HFF-Myc (cell line): ENCODE measurements at regions not wholly inside any gene's neighbourhood (a gene's known extent, or its start where the extent isn't known, plus 50 kb on each side); places are given as distances from the start of the nearest gene placed in this dataset.

ENCODE experiments used
- DNase-seq: peaks from one replicate; pipeline ENCODE4 v3.0.0-alpha.2; 2011; ENCODE audit warnings: low read depth; ENCODE audit errors: extremely low read depth
- H3K4me3 ChIP-seq: replicated peaks from 2 replicates; pipeline ENCODE4 v1.5.1; 2011; ENCODE audit warnings: low read depth, mild to moderate bottlenecking, control low read depth, low read length
- TF ChIP-seq, protein P1 (sequence below): IDR thresholded peaks from 2 replicates; pipeline ENCODE4 v1.5.1; 2012; ENCODE audit warnings: mild to moderate bottlenecking, low read depth, low read length, control low read depth; ENCODE audit errors: missing control alignments

DNA sequence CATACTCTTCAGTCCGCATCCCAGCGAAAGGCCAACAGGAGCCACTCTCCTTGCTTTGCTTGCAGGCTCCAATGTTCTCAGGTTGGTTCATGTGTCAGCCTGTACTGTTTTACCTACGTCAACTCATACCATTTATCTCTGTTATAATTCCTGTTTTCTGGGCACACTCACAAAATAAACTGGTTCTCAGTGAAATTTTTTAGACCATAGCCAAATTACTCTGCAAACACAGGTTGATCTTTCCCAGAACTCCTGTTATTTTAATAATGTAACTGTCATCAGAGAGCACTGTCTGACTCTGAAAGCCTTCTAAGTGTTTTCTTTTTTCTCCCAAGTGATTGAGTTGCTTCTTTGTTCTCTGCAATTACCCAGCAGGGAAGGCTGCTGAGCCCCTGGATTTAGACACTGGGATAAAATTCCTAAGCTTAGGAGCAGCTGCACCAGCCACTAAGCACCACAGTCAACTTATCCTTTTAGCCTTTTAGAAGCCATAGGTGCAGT is 111.6 kb upstream of the PIEZO2 start:
- no peak overlapping the region for H3K4me3 ChIP-seq
- no peak for DNase-seq
- TF ChIP-seq, protein P1, sequence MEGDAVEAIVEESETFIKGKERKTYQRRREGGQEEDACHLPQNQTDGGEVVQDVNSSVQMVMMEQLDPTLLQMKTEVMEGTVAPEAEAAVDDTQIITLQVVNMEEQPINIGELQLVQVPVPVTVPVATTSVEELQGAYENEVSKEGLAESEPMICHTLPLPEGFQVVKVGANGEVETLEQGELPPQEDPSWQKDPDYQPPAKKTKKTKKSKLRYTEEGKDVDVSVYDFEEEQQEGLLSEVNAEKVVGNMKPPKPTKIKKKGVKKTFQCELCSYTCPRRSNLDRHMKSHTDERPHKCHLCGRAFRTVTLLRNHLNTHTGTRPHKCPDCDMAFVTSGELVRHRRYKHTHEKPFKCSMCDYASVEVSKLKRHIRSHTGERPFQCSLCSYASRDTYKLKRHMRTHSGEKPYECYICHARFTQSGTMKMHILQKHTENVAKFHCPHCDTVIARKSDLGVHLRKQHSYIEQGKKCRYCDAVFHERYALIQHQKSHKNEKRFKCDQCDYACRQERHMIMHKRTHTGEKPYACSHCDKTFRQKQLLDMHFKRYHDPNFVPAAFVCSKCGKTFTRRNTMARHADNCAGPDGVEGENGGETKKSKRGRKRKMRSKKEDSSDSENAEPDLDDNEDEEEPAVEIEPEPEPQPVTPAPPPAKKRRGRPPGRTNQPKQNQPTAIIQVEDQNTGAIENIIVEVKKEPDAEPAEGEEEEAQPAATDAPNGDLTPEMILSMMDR = no peak

DNA sequence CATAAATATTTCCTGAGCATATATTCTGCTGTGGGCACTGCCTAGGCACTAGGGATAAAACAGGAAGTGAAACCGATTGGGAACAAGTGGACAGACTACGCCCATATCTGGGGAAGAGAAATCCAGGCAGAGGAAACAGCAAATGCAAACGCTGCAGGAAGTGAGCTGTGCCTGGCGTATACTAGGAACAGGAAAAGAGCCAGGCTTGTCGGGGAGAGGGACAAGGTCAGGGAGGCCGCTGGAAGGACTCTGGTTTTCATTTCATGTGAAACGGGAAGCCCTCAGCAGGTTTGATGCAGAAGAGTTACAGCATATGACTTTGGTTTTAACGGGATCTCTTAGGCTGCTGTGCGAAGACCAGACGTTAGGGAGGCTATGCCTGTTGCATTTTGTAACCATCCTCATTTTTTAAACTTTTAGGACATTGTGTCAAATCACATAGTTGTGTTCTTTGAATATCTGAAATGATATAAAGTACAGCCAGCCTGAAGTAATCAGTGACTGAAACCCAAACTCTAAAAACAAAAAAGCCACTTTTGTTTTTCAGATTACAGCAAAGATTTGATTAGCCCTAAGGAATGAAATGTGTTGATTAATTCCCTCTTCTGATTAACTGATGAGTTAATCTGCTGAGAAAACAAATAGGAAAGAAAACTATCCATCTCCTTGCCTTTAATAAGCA is 110.2 kb upstream of the PIEZO2 start:
- DNase-seq = no peak
- no peak overlapping the region for H3K4me3 ChIP-seq
- TF ChIP-seq, protein P1 = no peak

DNA sequence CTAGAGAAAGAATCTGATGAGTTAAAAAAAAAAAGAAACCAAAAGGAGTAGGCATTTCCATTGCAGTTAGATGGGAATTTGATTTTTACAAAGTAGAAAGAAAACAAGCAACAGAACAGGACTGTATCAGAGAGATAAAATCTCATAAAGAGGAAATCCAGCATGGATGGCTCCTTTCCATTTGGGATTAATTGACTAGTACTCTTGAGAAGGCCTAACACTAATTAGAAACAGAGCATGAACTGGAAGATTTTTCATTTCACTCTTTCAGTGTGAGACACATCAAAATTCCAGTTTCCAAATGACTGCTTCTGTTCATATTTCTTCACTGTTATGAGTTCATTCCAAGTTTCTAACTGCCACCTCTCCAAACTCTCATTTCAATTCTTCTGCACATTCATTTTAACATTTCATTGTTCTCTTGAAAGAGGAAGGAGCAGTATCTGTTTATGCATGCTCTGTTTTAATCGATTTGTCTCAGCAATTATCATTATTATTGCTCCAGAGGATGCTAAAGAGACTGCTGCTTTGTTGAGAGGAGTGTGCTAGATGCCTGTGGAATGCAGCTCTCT is 108.8 kb upstream of the PIEZO2 start:
- TF ChIP-seq, protein P1 = no peak
- no peak overlapping the region for H3K4me3 ChIP-seq
- no peak for DNase-seq

DNA sequence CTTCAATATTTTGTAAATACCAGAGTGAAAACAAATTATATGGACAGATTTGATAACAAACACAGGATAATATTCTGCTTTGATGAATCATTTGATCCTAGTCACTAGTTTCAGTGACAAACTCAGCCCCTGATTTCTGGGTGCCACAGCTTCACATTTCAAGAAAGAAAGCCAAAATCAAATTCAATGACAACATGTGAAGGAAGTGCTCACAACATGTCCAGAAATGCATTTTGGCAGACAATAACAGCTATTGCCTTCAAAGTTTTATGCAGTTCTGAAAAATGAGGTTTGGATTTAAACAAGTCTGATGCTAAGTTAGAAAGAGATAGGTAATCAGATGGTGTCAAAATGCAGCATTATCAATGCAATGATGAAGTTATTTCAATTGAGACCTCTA is 106.9 kb upstream of the PIEZO2 start:
- DNase-seq = no peak
- TF ChIP-seq, protein P1 = no peak
- H3K4me3 ChIP-seq = no peak overlapping the region

DNA sequence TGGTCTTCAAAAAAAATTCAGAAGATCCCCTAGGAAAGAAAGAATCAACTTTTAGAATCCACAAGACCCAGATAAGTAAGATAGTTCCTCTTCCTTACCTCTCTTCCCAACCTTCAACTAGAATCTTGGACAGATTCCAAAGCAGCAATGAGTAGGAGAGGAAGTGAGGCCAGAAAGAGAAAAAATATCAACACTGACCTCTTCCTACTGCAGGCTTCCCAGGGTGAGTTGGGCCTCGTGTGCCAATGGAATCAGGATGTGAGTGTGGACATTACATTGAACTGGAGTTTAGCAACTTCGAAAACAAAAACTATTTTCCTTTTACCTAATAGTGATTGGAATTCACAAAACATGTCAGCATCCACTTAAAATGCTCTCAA is 102.5 kb upstream of the PIEZO2 start:
- TF ChIP-seq, protein P1 = no peak
- DNase-seq = no peak
- H3K4me3 ChIP-seq = no peak overlapping the region

DNA sequence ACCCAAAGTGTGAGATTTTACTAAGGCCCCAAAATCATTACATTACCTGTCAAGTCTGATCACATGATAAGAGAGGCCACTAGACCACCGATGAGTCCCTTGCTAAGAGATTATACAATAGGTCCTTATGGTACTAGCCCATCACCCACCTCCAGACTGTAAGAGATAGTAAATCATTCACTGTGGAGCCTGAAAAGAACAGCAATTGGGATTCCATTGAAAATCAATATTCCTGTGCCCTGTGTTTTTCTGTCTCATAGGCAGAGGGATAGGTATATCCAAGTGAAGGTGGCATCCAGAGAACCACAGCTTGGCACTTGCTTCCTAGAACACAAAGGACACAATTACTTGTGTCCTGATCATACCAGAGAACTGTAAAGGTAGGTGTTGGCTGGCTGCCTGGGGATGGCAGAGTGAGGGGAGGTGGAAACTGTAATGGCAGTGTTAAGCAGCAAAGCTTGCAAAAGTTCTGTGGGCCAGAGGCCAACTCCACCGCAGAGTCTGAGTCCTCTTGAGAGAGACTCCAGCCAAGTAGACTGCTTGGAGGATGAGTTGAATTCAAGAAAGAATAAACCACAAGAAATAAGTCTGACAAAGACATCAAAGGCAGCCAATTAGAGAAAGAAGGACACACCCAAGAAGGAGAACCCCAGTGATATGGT is 102.0 kb upstream of the PIEZO2 start:
- TF ChIP-seq, protein P1 = no peak
- no peak overlapping the region for H3K4me3 ChIP-seq
- DNase-seq = no peak
